ENCODE measurements at regions not wholly inside any gene's neighbourhood (a gene's known extent, or its start where the extent isn't known, plus 50 kb on each side); places are given as distances from the start of the nearest gene placed in this dataset.
"Not testable (repeated sequence)": the region's sequence is repeated elsewhere in the genome, so short reads cannot be mapped to it uniquely, and the experiment has no call there.

DNA sequence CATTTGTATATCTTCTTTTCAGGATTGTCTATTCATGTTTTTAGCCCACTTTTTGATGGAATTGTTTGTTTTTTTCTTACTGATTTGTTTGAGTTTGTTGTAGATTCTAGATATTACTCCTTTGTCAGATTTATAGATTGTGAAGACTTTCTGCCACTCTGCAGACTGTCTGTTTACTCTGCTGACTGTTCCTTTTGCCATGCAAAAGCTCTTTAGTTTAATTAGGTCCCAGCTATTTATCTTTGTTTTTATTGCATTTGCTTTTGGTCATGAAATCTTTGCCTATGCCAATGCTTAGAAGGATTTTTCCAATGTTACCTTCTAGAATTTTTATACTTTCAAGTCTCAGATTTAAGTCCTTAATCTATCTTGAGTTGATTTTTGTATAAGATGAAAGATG is 564.0 kb upstream of the NECTIN3 start:
- TF ChIP-seq, protein P1, sequence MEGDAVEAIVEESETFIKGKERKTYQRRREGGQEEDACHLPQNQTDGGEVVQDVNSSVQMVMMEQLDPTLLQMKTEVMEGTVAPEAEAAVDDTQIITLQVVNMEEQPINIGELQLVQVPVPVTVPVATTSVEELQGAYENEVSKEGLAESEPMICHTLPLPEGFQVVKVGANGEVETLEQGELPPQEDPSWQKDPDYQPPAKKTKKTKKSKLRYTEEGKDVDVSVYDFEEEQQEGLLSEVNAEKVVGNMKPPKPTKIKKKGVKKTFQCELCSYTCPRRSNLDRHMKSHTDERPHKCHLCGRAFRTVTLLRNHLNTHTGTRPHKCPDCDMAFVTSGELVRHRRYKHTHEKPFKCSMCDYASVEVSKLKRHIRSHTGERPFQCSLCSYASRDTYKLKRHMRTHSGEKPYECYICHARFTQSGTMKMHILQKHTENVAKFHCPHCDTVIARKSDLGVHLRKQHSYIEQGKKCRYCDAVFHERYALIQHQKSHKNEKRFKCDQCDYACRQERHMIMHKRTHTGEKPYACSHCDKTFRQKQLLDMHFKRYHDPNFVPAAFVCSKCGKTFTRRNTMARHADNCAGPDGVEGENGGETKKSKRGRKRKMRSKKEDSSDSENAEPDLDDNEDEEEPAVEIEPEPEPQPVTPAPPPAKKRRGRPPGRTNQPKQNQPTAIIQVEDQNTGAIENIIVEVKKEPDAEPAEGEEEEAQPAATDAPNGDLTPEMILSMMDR (IDR thresholded peaks at IDR 0.05) = not testable (repeated sequence)
- TF ChIP-seq POLR2AphosphoS5 (IDR thresholded peaks at IDR 0.05) = peak; percentile 60

Data from prostate gland (tissue), 2 donors.